Fibroblast of lung (primary cell): ENCODE measurements at regions not wholly inside any gene's neighbourhood (a gene's known extent, or its start where the extent isn't known, plus 50 kb on each side); places are given as distances from the start of the nearest gene placed in this dataset.

Experiments
- CTCF ChIP-seq, 2 donors: IDR thresholded peaks in 1 of 2; conservative IDR thresholded peaks in 1 of 2; 1 replicate in 1 of 2; 2 replicates in 1 of 2; pipeline ENCODE4 v1.5.1; 2011 to 2012; ENCODE audit warnings: low read length in 2 of 2, control low read depth in 1 of 2, inconsistent platforms in 1 of 2, low read depth in 1 of 2, mild to moderate bottlenecking in 1 of 2
- EZH2 ChIP-seq: IDR thresholded peaks from 2 replicates; pipeline ENCODE4 v1.5.1; 2012; ENCODE audit warnings: low read length, control low read depth, mild to moderate bottlenecking; ENCODE audit errors: missing control alignments

- TF ChIP-seq CTCF (conservative IDR thresholded peaks at IDR 0.05 in 1 of 2, IDR thresholded peaks at IDR 0.05 in 1 of 2; ENCODE audit: low read depth in 1 of 2, low read length in 2 of 2) = no peak
- TF ChIP-seq EZH2 = no peak
These were observed 330.2 kb downstream of the S1PR1 start for GRCh38 chr1:101566883-101567538.
